WI38 (cell line): ENCODE measurements at regions not wholly inside any gene's neighbourhood (a gene's known extent, or its start where the extent isn't known, plus 50 kb on each side); places are given as distances from the start of the nearest gene placed in this dataset.
"Not testable (repeated sequence)": the region's sequence is repeated elsewhere in the genome, so short reads cannot be mapped to it uniquely, and the experiment has no call there.

Experiments
- H3K4me3 ChIP-seq: 2 replicates; pipeline ENCODE4 v1.5.1; 2011; ENCODE audit warnings: low read depth, mild to moderate bottlenecking, control low read depth, low read length
- CTCF ChIP-seq: IDR thresholded peaks from 2 replicates; pipeline ENCODE4 v1.5.1; 2012; ENCODE audit warnings: low read depth, mild to moderate bottlenecking, control low read depth, low read length

- no peak overlapping the region for H3K4me3 ChIP-seq
- no peak for TF ChIP-seq CTCF
Observed at GRCh38 chr2:155972916-155973315, 359.6 kb downstream of the NR4A2 start.

GRCh38 chr2:155966064-155966471 lies 366.5 kb downstream of the NR4A2 start:
- H3K4me3 ChIP-seq: not testable (repeated sequence)

- no peak for TF ChIP-seq CTCF
- H3K4me3 ChIP-seq: no peak overlapping the region
Observed at GRCh38 chr2:155965415-155966063, 367.0 kb downstream of the NR4A2 start.

- no peak overlapping the region for H3K4me3 ChIP-seq
- no peak for TF ChIP-seq CTCF
Observed at GRCh38 chr2:155961641-155962040, 370.9 kb downstream of the NR4A2 start.

GRCh38 chr2:155958834-155959233 lies 373.7 kb downstream of the NR4A2 start:
- no peak for TF ChIP-seq CTCF
- H3K4me3 ChIP-seq: no peak overlapping the region

GRCh38 chr2:155947069-155947468 lies 385.5 kb downstream of the NR4A2 start:
- H3K4me3 ChIP-seq: no peak overlapping the region
- TF ChIP-seq CTCF: no peak

- H3K4me3 ChIP-seq: no peak overlapping the region
- TF ChIP-seq CTCF: no peak
Observed at GRCh38 chr2:155944218-155944617, 388.3 kb downstream of the NR4A2 start.

GRCh38 chr2:155930312-155930711 lies 402.2 kb downstream of the NR4A2 start:
- no peak for TF ChIP-seq CTCF
- no peak overlapping the region for H3K4me3 ChIP-seq
